PC-3 (cell line): ENCODE measurements at regions not wholly inside any gene's neighbourhood (a gene's known extent, or its start where the extent isn't known, plus 50 kb on each side); places are given as distances from the start of the nearest gene placed in this dataset.

Source experiments
- CTCF ChIP-seq: fragments of 300-600 bp; sonication (generic); conservative IDR thresholded peaks from 2 replicates; pipeline ENCODE4 v1.5.1; 2017; ENCODE audit warnings: antibody characterized with exemption, low read depth, mild to moderate bottlenecking, low read length
- EZH2 ChIP-seq: fragments of 300-600 bp; sonication (generic); IDR thresholded peaks from one replicate; pipeline ENCODE4 v1.6.1; 2017; ENCODE audit warnings: antibody characterized with exemption, mild to moderate bottlenecking, low read length; ENCODE audit not compliant: unreplicated experiment

DNA sequence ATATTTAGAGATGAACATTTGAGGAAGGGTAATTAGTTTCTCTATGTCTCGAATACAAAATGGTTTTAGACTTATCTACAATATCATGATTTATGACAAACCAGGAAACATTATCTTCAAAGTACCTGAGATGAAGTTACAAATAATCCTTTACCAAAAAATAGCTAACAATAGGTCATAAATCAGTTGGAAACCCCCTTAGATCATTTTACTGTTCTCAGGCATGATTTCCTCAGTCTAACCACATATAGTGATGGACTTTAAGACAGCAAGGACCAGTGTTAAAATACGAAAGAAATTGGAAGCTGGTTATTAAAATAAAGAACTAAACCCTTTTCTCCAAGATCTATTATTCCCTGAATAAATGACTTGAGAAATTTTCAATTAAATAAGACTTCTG lies 235.4 kb downstream of the RASSF9 start:
- TF ChIP-seq CTCF, result no peak
- no peak for TF ChIP-seq EZH2
